A673 (cell line): ENCODE measurements at regions not wholly inside any gene's neighbourhood (a gene's known extent, or its start where the extent isn't known, plus 50 kb on each side); places are given as distances from the start of the nearest gene placed in this dataset.

Experiments used
- BruUV-seq: library from RNA; stranded (reverse); fragments of 400-500 nt; replicated peaks from 2 replicates; lab custom pipeline; 2021; lab: Mats Ljungman, UMichigan
- CTCF ChIA-PET: fragments of 300-600 bp; sonication (Branson Sonifier 250); formaldehyde crosslinking; loops from one replicate; lab custom pipeline; 2022; ENCODE audit warnings: antibody characterized with exemption; lab: Charles Lee
- POLR2A ChIA-PET: fragments of 300-600 bp; sonication (Branson Sonifier 250); formaldehyde crosslinking; loops from one replicate; lab custom pipeline; 2022; ENCODE audit warnings: antibody characterized with exemption; ENCODE audit not compliant: low non-redundant PET; lab: Charles Lee
- DNase-seq: peaks from one replicate; pipeline ENCODE4 v3.0.0-alpha.2; 2015; ENCODE audit warnings: low spot score
- H3K27ac ChIP-seq: fragments of 200-600 bp; sonication (generic); 2 replicates; pipeline ENCODE4 v1.5.1; 2016; ENCODE audit warnings: mixed run types, low read depth, mild to moderate bottlenecking, mixed read lengths, antibody characterized with exemption, low read length; ENCODE audit not compliant: poor library complexity, severe bottlenecking
- H3K27me3 ChIP-seq: fragments of 200-600 bp; sonication (generic); replicated peaks from 2 replicates; pipeline ENCODE4 v1.6.1; 2017; ENCODE audit warnings: mixed run types, low read depth, mild to moderate bottlenecking, mixed read lengths, antibody characterized with exemption, low read length; ENCODE audit not compliant: insufficient read depth, poor library complexity
- H3K36me3 ChIP-seq: fragments of 200-600 bp; sonication (generic); 2 replicates; pipeline ENCODE4 v1.6.1; 2016; ENCODE audit warnings: mixed run types, mild to moderate bottlenecking, mixed read lengths, antibody characterized with exemption, low read length; ENCODE audit not compliant: insufficient read depth, poor library complexity, severe bottlenecking
- H3K4me1 ChIP-seq: fragments of 200-600 bp; sonication (generic); 2 replicates; pipeline ENCODE4 v1.6.1; 2017; ENCODE audit warnings: mixed run types, mild to moderate bottlenecking, mixed read lengths, antibody characterized with exemption, low read length; ENCODE audit not compliant: insufficient read depth, poor library complexity, severe bottlenecking
- H3K4me3 ChIP-seq: fragments of 200-600 bp; sonication (generic); 2 replicates; pipeline ENCODE4 v1.5.1; 2016; ENCODE audit warnings: low read depth, mixed run types, mild to moderate bottlenecking, mixed read lengths, low read length; ENCODE audit not compliant: poor library complexity, severe bottlenecking
- H3K9me3 ChIP-seq: fragments of 200-600 bp; sonication (generic); 2 replicates; pipeline ENCODE4 v1.6.1; 2016; ENCODE audit warnings: mixed run types, low read depth, mild to moderate bottlenecking, mixed read lengths, antibody characterized with exemption, low read length; ENCODE audit not compliant: poor library complexity, severe bottlenecking
- EZH2 ChIP-seq: fragments of 200-600 bp; sonication (generic); IDR thresholded peaks from 2 replicates; pipeline ENCODE4 v1.6.1; 2017; ENCODE audit warnings: borderline replicate concordance, low read depth, mild to moderate bottlenecking, mixed read lengths, antibody characterized with exemption, low read length; ENCODE audit not compliant: poor library complexity, severe bottlenecking
- intact Hi-C: fragments of 100-400 bp; cut with micrococcal nuclease; formaldehyde crosslinking; loops from one replicate; pipeline ENCODE4 v1.10.0; 2022; ENCODE audit not compliant: unreplicated experiment
- TF ChIP-seq, protein P1 (sequence below): fragments of 300-800, 200-600 bp; sonication (generic); conservative IDR thresholded peaks from 2 replicates; pipeline ENCODE4 v1.5.1; 2017; ENCODE audit warnings: low read depth, mild to moderate bottlenecking, antibody characterized with exemption, low read length, moderate library complexity, mixed read lengths

- ChIA-PET CTCF (no interaction called here), POLR2A (no interaction called here)
- no peak overlapping the region for H3K27ac ChIP-seq
- DNase-seq: no peak
- intact Hi-C loops: no loop called here
- no TSS peak for BruUV-seq
- TF ChIP-seq, protein P1, sequence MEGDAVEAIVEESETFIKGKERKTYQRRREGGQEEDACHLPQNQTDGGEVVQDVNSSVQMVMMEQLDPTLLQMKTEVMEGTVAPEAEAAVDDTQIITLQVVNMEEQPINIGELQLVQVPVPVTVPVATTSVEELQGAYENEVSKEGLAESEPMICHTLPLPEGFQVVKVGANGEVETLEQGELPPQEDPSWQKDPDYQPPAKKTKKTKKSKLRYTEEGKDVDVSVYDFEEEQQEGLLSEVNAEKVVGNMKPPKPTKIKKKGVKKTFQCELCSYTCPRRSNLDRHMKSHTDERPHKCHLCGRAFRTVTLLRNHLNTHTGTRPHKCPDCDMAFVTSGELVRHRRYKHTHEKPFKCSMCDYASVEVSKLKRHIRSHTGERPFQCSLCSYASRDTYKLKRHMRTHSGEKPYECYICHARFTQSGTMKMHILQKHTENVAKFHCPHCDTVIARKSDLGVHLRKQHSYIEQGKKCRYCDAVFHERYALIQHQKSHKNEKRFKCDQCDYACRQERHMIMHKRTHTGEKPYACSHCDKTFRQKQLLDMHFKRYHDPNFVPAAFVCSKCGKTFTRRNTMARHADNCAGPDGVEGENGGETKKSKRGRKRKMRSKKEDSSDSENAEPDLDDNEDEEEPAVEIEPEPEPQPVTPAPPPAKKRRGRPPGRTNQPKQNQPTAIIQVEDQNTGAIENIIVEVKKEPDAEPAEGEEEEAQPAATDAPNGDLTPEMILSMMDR: no peak
- TF ChIP-seq EZH2: no peak
- no peaks in the 10 kb centered on the region for H3K36me3 ChIP-seq
- no peaks in the 10 kb centered on the region for H3K9me3 ChIP-seq
- H3K27me3 ChIP-seq: no peaks in the 10 kb centered on the region
- H3K4me1 ChIP-seq: no peaks in the 10 kb centered on the region
- H3K4me3 ChIP-seq: no peak overlapping the region
Measured at GRCh38 chr5:57340681-57341080, 141.9 kb downstream of the ACTBL2 start.

DNA sequence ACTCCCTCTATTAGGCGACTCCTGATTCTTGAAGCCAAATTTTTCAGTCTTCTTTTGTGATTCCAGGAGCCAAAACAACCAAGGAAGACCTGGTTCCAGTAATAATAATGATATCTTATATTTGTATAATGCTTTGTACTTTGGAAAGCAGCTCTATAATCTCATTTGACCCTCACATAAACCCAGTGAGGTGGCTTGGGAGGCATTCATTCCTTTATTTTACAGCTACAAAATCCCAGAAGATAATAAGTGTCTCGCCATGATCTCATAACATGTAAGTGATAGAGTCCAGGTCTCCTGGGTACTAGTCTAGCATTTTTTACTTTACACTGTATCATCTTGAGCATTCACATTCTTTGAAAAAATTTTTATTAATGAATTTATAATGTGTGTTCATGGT lies 143.1 kb downstream of the ACTBL2 start:
- DNase-seq: no peak
- no peaks in the 10 kb centered on the region for H3K27me3 ChIP-seq
- TF ChIP-seq, protein P1: no peak
- TF ChIP-seq EZH2: no peak
- no peaks in the 10 kb centered on the region for H3K4me1 ChIP-seq
- no peak overlapping the region for H3K27ac ChIP-seq
- H3K9me3 ChIP-seq: no peaks in the 10 kb centered on the region
- no TSS peak for BruUV-seq
- ChIA-PET CTCF (interaction anchor here (0.6 kb wide), 1 partner anchor 222 kb away, joined by 13 read pairs; no protein-coding TSS in a partner anchor), POLR2A (no interaction called here)
- H3K36me3 ChIP-seq: no peaks in the 10 kb centered on the region
- intact Hi-C loops: no loop called here
- no peak overlapping the region for H3K4me3 ChIP-seq

GRCh38 chr5:57338868-57339340 lies 143.7 kb downstream of the ACTBL2 start:
- Histone ChIP-seq H3K4me1 (no peaks in the 10 kb centered on the region), H3K27ac (no peak overlapping the region), H3K9me3 (no peaks in the 10 kb centered on the region), H3K36me3 (no peaks in the 10 kb centered on the region), H3K4me3 (no peak overlapping the region), H3K27me3 (no peaks in the 10 kb centered on the region)
- ChIA-PET POLR2A (no interaction called here), CTCF (interaction anchor here (0.6 kb wide), 2 partner anchors 149 to 222 kb away, joined by 7 to 13 read pairs; no protein-coding TSS in a partner anchor)
- DNase-seq: no peak
- no TSS peak for BruUV-seq
- TF ChIP-seq, protein P1: no peak
- no peak for TF ChIP-seq EZH2
- intact Hi-C loops: no loop called here
